Hepatocyte (in vitro differentiated cells): ENCODE measurements at regions not wholly inside any gene's neighbourhood (a gene's known extent, or its start where the extent isn't known, plus 50 kb on each side); places are given as distances from the start of the nearest gene placed in this dataset.

ENCODE experiments used
- DNase-seq: peaks from one replicate; pipeline ENCODE4 v3.0.0-alpha.2; 2016; ENCODE audit warnings: low spot score
- H2AFZ ChIP-seq: fragments of 200-600 bp; sonication (generic); 2 replicates; pipeline ENCODE4 v1.6.0; 2016; ENCODE audit warnings: antibody characterized with exemption, mild to moderate bottlenecking
- H3K27ac ChIP-seq: fragments of 200-600 bp; sonication (generic); 2 replicates; pipeline ENCODE4 v1.5.1; 2016; ENCODE audit warnings: mild to moderate bottlenecking
- H3K27me3 ChIP-seq: fragments of 200-600 bp; sonication (generic); 2 replicates; pipeline ENCODE4 v1.6.1; 2016
- H3K36me3 ChIP-seq: fragments of 200-600 bp; sonication (generic); replicated peaks from 2 replicates; pipeline ENCODE4 v1.5.1; 2016; ENCODE audit warnings: low read depth; ENCODE audit not compliant: insufficient read depth
- H3K4me1 ChIP-seq: fragments of 200-600 bp; sonication (generic); 2 replicates; pipeline ENCODE4 v1.5.1; 2016; ENCODE audit warnings: mild to moderate bottlenecking, moderate library complexity; ENCODE audit not compliant: insufficient read depth
- H3K4me2 ChIP-seq: fragments of 200-600 bp; sonication (generic); 2 replicates; pipeline ENCODE4 v1.6.0; 2016
- H3K4me3 ChIP-seq: fragments of 200-600 bp; sonication (generic); 2 replicates; pipeline ENCODE4 v1.5.1; 2016; ENCODE audit warnings: mild to moderate bottlenecking
- H3K79me2 ChIP-seq: fragments of 200-600 bp; sonication (generic); 2 replicates; pipeline ENCODE4 v1.6.0; 2017; ENCODE audit warnings: mild to moderate bottlenecking
- H3K9me2 ChIP-seq: fragments of 200-600 bp; sonication (generic); replicated peaks from 2 replicates; pipeline ENCODE4 v1.6.0; 2017; ENCODE audit warnings: mild to moderate bottlenecking; ENCODE audit not compliant: insufficient read depth
- H3K9me3 ChIP-seq: fragments of 200-600 bp; sonication (generic); 2 replicates; pipeline ENCODE4 v1.5.1; 2016; ENCODE audit warnings: low read depth, mild to moderate bottlenecking
- H4K20me1 ChIP-seq: fragments of 200-600 bp; sonication (generic); 2 replicates; pipeline ENCODE4 v1.6.0; 2016; ENCODE audit warnings: mild to moderate bottlenecking; ENCODE audit not compliant: insufficient read depth, poor library complexity, severe bottlenecking
- EZH2 ChIP-seq: fragments of 200-600 bp; sonication (generic); IDR thresholded peaks from 2 replicates; pipeline ENCODE4 v1.6.1; 2016; ENCODE audit warnings: antibody characterized with exemption, mild to moderate bottlenecking, borderline replicate concordance
- EZH2phosphoT487 ChIP-seq: fragments of 200-600 bp; sonication (generic); IDR thresholded peaks from one replicate; pipeline ENCODE4 v1.6.1; 2018; ENCODE audit warnings: antibody characterized with exemption, mild to moderate bottlenecking, low read depth, moderate library complexity; ENCODE audit not compliant: unreplicated experiment, severe bottlenecking
- WGBS: methylation state at CpG from one replicate; pipeline ENCODE4 v1.1.6; 2016; ENCODE audit warnings: low lambda C conversion rate; ENCODE audit errors: missing lambda C conversion rate; 5-methylcytosine and 5-hydroxymethylcytosine counted together
- TF ChIP-seq, protein P1 (sequence below): fragments of 200-600 bp; sonication (generic); IDR thresholded peaks from 2 replicates; pipeline ENCODE4 v1.5.1; 2016; ENCODE audit warnings: antibody characterized with exemption, mild to moderate bottlenecking; ENCODE audit not compliant: poor library complexity

DNA sequence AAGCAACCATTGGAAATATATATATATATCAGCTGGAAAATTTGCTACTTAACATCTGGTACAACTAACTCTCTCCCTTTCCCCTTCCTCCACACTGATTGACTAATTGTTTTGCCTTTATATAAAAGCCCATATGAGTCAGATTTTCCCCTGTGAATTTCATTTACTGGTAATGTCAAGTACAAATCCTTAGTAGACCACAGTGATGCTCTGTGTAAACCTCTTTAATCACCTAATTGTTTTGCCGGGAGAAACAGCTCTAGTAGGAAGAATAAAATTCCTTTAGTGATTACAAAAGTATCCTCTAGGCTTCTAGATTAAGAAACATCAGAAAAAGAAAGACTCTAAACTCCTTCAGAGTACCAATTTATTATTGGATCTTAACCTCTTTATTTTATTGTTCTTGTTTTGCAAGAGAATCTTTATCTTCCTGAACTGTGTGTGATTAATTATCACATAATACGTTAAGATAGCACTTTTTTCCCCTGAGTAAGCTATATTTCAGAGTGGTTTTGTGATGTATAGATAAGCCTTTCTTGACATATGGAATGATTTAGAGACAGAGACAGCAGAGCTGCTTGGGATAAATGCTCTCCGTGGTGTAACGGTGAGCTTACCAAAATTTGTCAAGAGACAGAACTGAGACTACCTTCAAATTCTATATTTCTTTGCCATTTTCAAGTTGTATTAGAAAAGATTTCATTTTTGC, 1606.4 kb upstream of the TENM3 start:
- H3K4me3 ChIP-seq = no peak overlapping the region
- TF ChIP-seq EZH2phosphoT487 (no peak), EZH2 (no peak)
- no peaks in the 10 kb centered on the region for H3K9me2 ChIP-seq
- no peak overlapping the region for H2AFZ ChIP-seq
- no peaks in the 10 kb centered on the region for H3K4me1 ChIP-seq
- peak; percentile 14 for DNase-seq
- H3K36me3 ChIP-seq = no peaks in the 10 kb centered on the region
- H3K27ac ChIP-seq = no peak overlapping the region
- H3K79me2 ChIP-seq = no peaks in the 10 kb centered on the region
- H3K9me3 ChIP-seq = no peaks in the 10 kb centered on the region
- WGBS = 40% methylated on average over 4 of the region's 4 CpGs
- no peak overlapping the region for H3K4me2 ChIP-seq
- no peaks in the 10 kb centered on the region for H4K20me1 ChIP-seq
- H3K27me3 ChIP-seq = no peaks in the 10 kb centered on the region

DNA sequence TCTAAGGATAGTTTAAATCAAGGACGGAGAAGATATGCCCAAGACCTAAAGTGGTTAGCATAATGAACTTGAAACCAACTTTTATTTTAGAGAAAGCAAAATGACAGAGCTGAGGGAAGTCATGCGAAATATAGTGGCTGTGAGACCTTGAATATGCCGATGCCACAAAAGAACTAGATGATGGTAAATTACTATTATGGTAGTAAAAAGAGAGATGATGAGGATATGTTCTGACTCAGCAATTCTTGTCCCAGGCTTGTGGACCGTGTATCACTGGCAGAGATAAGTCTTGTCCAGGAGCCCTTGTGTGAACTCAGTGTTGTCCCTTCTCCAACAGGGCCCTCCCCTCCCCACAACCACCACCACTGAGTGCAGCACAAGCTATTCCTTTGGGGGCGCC, 1605.6 kb upstream of the TENM3 start:
- Histone ChIP-seq H3K4me1 (no peaks in the 10 kb centered on the region), H3K9me2 (no peaks in the 10 kb centered on the region), H3K27ac (no peak overlapping the region), H3K4me2 (no peak overlapping the region), H3K79me2 (no peaks in the 10 kb centered on the region), H3K27me3 (no peaks in the 10 kb centered on the region), H3K4me3 (no peak overlapping the region), H4K20me1 (no peaks in the 10 kb centered on the region), H2AFZ (no peak overlapping the region), H3K36me3 (no peaks in the 10 kb centered on the region), H3K9me3 (no peaks in the 10 kb centered on the region)
- TF ChIP-seq EZH2phosphoT487 (no peak), EZH2 (no peak)
- TF ChIP-seq, protein P1, sequence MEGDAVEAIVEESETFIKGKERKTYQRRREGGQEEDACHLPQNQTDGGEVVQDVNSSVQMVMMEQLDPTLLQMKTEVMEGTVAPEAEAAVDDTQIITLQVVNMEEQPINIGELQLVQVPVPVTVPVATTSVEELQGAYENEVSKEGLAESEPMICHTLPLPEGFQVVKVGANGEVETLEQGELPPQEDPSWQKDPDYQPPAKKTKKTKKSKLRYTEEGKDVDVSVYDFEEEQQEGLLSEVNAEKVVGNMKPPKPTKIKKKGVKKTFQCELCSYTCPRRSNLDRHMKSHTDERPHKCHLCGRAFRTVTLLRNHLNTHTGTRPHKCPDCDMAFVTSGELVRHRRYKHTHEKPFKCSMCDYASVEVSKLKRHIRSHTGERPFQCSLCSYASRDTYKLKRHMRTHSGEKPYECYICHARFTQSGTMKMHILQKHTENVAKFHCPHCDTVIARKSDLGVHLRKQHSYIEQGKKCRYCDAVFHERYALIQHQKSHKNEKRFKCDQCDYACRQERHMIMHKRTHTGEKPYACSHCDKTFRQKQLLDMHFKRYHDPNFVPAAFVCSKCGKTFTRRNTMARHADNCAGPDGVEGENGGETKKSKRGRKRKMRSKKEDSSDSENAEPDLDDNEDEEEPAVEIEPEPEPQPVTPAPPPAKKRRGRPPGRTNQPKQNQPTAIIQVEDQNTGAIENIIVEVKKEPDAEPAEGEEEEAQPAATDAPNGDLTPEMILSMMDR = no peak
- WGBS = 84% methylated on average over 5 of the region's 5 CpGs
- DNase-seq = no peak

DNA sequence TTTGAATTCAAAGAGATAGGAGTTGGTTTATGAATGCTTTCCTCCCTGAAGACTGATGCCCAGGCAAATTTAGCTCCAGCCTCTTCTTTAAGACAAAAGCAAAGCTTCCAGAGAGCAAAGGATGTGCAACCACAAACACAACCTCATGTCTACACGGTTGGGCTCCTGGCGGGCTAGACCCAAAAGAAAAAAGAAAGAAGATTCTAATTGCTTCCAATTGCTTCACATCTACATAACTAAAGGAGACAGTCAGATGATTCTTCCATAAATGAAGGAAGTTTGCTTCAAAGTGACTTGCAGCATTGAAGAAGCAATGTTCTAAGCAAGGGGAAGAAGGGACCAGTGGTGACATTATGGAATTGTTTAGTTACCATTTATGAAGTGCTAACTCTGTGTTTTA, 1603.0 kb upstream of the TENM3 start:
- no peaks in the 10 kb centered on the region for H4K20me1 ChIP-seq
- no peaks in the 10 kb centered on the region for H3K9me2 ChIP-seq
- H3K27ac ChIP-seq = no peak overlapping the region
- H3K9me3 ChIP-seq = no peaks in the 10 kb centered on the region
- H2AFZ ChIP-seq = no peak overlapping the region
- no peaks in the 10 kb centered on the region for H3K79me2 ChIP-seq
- H3K36me3 ChIP-seq = no peaks in the 10 kb centered on the region
- no peaks in the 10 kb centered on the region for H3K4me1 ChIP-seq
- H3K4me2 ChIP-seq = no peak overlapping the region
- no peak overlapping the region for H3K4me3 ChIP-seq
- WGBS = 46% methylated on average over 2 of the region's 2 CpGs
- no peak for DNase-seq
- TF ChIP-seq EZH2 (no peak), EZH2phosphoT487 (no peak)
- TF ChIP-seq, protein P1 = no peak
- H3K27me3 ChIP-seq = no peaks in the 10 kb centered on the region

DNA sequence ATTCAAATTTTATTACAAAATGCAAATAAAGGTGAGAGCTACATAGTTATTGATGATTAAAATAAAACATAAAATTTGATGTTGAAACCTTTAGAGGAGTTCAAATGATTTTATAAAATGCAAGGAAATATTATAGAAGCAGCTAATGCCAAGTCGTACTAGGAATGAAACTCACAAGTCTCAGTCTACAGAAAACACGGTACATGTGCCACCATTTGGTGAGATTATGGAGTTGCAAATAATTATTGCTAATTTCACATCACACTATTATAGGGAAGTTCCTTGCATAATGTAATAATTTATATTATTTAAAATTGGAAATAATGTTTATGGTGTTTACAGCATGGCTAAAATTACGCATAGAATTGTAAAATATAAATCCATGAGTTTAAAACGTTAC, 1601.7 kb upstream of the TENM3 start:
- no peaks in the 10 kb centered on the region for H4K20me1 ChIP-seq
- no peaks in the 10 kb centered on the region for H3K36me3 ChIP-seq
- no peak overlapping the region for H3K27ac ChIP-seq
- no peaks in the 10 kb centered on the region for H3K9me2 ChIP-seq
- H3K4me2 ChIP-seq = no peak overlapping the region
- H3K79me2 ChIP-seq = no peaks in the 10 kb centered on the region
- no peaks in the 10 kb centered on the region for H3K4me1 ChIP-seq
- H3K9me3 ChIP-seq = no peaks in the 10 kb centered on the region
- 77% methylated on average over 4 of the region's 4 CpGs for WGBS
- no peak overlapping the region for H2AFZ ChIP-seq
- TF ChIP-seq, protein P1 = no peak
- TF ChIP-seq EZH2 = no peak
- TF ChIP-seq EZH2phosphoT487 = no peak
- no peaks in the 10 kb centered on the region for H3K27me3 ChIP-seq
- no peak for DNase-seq
- no peak overlapping the region for H3K4me3 ChIP-seq
